Osteoblast (primary cell): ENCODE measurements at regions not wholly inside any gene's neighbourhood (a gene's known extent, or its start where the extent isn't known, plus 50 kb on each side); places are given as distances from the start of the nearest gene placed in this dataset.

Experiments used
- DNase-seq: peaks from one replicate; pipeline ENCODE4 v3.0.0; 2011; ENCODE audit warnings: low spot score, mixed read lengths; ENCODE audit not compliant: insufficient read length; ENCODE audit errors: missing footprints
- H2AFZ ChIP-seq: 2 replicates; pipeline ENCODE4 v1.6.0; 2011; ENCODE audit warnings: mild to moderate bottlenecking, low read length
- H3K27ac ChIP-seq: 2 replicates; pipeline ENCODE4 v1.5.1; 2011; ENCODE audit warnings: mild to moderate bottlenecking, low read depth, low read length, moderate library complexity
- H3K27me3 ChIP-seq: 2 replicates; pipeline ENCODE4 v1.6.0; 2012; ENCODE audit warnings: mild to moderate bottlenecking, control low read depth, inconsistent platforms, low read length, moderate library complexity; ENCODE audit not compliant: insufficient read depth
- H3K36me3 ChIP-seq: 2 replicates; pipeline ENCODE4 v1.5.1; 2011; ENCODE audit warnings: mild to moderate bottlenecking, low read length, control low read depth, moderate library complexity; ENCODE audit not compliant: insufficient read depth
- H3K4me1 ChIP-seq: 2 replicates; pipeline ENCODE4 v1.5.1; 2011; ENCODE audit warnings: mild to moderate bottlenecking, low read length, control low read depth, moderate library complexity; ENCODE audit not compliant: insufficient read depth
- H3K4me2 ChIP-seq: 2 replicates; pipeline ENCODE4 v1.6.0; 2011; ENCODE audit warnings: mild to moderate bottlenecking, low read length; ENCODE audit not compliant: insufficient read depth
- H3K4me3 ChIP-seq: fragments of 200-600 bp; sonication (generic); 3 replicates; pipeline ENCODE4 v1.5.1; 2012; ENCODE audit warnings: mild to moderate bottlenecking, low read length, inconsistent platforms; ENCODE audit not compliant: insufficient read depth
- H3K79me2 ChIP-seq: 2 replicates; pipeline ENCODE4 v1.6.0; 2012; ENCODE audit warnings: mild to moderate bottlenecking, low read length, control low read depth, inconsistent platforms; ENCODE audit not compliant: insufficient read depth
- H3K9me3 ChIP-seq: 2 replicates; pipeline ENCODE4 v1.5.1; 2011; ENCODE audit warnings: low read depth, low read length, control low read depth
- H4K20me1 ChIP-seq: 2 replicates; pipeline ENCODE4 v1.6.0; 2012; ENCODE audit warnings: mild to moderate bottlenecking, low read length, control low read depth; ENCODE audit not compliant: insufficient read depth
- CTCF ChIP-seq: IDR thresholded peaks from 2 replicates; pipeline ENCODE4 v1.5.1; 2011; ENCODE audit warnings: mild to moderate bottlenecking, low read depth, low read length, moderate library complexity; ENCODE audit errors: extremely low read depth

- Histone ChIP-seq H2AFZ (no peak overlapping the region), H3K9me3 (no peaks in the 10 kb centered on the region), H4K20me1 (no peaks in the 10 kb centered on the region), H3K4me2 (no peak overlapping the region), H3K27ac (no peak overlapping the region), H3K79me2 (no peaks in the 10 kb centered on the region), H3K27me3 (no peaks in the 10 kb centered on the region), H3K4me1 (no peaks in the 10 kb centered on the region), H3K4me3 (no peak overlapping the region), H3K36me3 (no peaks in the 10 kb centered on the region)
- TF ChIP-seq CTCF = no peak
- no peak for DNase-seq
Measured at GRCh38 chr2:123415678-123416077, 609.4 kb upstream of the CNTNAP5 start.

DNA sequence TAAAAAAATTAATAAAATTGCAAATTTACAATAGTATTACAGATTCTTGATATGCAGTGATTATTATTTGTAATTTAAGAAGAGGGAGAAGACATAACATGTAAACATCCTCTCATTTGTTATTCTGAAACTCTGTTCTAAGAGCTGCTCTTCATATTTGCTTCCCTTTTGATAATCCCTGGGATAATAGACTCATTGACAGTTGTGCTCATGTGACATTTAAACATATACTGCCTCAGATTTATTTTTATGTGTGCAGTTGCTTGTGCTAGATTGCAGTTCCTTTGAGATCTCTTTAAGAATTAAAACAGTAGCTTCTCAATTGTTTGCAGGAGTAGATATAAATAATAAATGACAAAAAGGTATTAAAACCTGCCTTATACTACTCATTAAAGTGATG is 605.1 kb upstream of the CNTNAP5 start:
- Histone ChIP-seq H3K27me3 (no peaks in the 10 kb centered on the region), H3K27ac (no peak overlapping the region), H3K4me1 (no peaks in the 10 kb centered on the region), H3K36me3 (no peaks in the 10 kb centered on the region), H3K9me3 (peaks cover 3% of the 10 kb centered on the region), H3K79me2 (no peaks in the 10 kb centered on the region), H3K4me2 (no peak overlapping the region), H2AFZ (no peak overlapping the region), H4K20me1 (no peaks in the 10 kb centered on the region), H3K4me3 (no peak overlapping the region)
- no peak for DNase-seq
- no peak for TF ChIP-seq CTCF

GRCh38 chr2:123434546-123435395 is 590.3 kb upstream of the CNTNAP5 start:
- Histone ChIP-seq H4K20me1 (no peaks in the 10 kb centered on the region), H3K4me1 (no peaks in the 10 kb centered on the region), H3K79me2 (no peaks in the 10 kb centered on the region)

More at GRCh38 chr2:123434546-123435395, 590.3 kb upstream of the CNTNAP5 start:
- H3K4me3 ChIP-seq = no peak overlapping the region
- no peak overlapping the region for H3K4me2 ChIP-seq
- H2AFZ ChIP-seq = no peak overlapping the region
- no peaks in the 10 kb centered on the region for H3K27me3 ChIP-seq
- H3K36me3 ChIP-seq = no peaks in the 10 kb centered on the region
- DNase-seq = no peak
- TF ChIP-seq CTCF = no peak
- H3K9me3 ChIP-seq = peaks cover 2% of the 10 kb centered on the region
- no peak overlapping the region for H3K27ac ChIP-seq
